IMR-90 (cell line): ENCODE measurements at regions not wholly inside any gene's neighbourhood (a gene's known extent, or its start where the extent isn't known, plus 50 kb on each side); places are given as distances from the start of the nearest gene placed in this dataset.
A peak's percentile ranks its signal among the peaks of the same experiment; 100 is the strongest.

Experiments used
- ATAC-seq: fragments of 200-7000 bp; cut with Tn5 transposase; 2 replicates; pipeline ENCODE4 v1.9.1; 2020; ENCODE audit warnings: low read depth, mild to moderate bottlenecking, moderate library complexity
- BruUV-seq: library from RNA; stranded (reverse); fragments of 400-500 nt; replicated peaks from 2 replicates; lab custom pipeline; 2021; lab: Mats Ljungman, UMichigan
- CTCF ChIA-PET: fragments of 300-600 bp; formaldehyde crosslinking; extraction: SDS; loops from one replicate; lab custom pipeline; 2021; ENCODE audit warnings: antibody characterized with exemption; lab: Yijun Ruan, JAX
- POLR2A ChIA-PET: fragments of 300-600 bp; sonication (Branson Sonifier 250); formaldehyde crosslinking; loops from one replicate; lab custom pipeline; 2022; ENCODE audit warnings: antibody characterized with exemption; ENCODE audit not compliant: unreplicated experiment; lab: Charles Lee
- DNase-seq: peaks from one replicate; pipeline ENCODE4 v3.0.0; 2013
- H2AFZ ChIP-seq: replicated peaks from 2 replicates; pipeline ENCODE3; 2013; ENCODE audit warnings: low read length, mild to moderate bottlenecking; ENCODE audit not compliant: poor library complexity
- H2AK5ac ChIP-seq: 2 replicates; pipeline ENCODE4 v1.6.1; 2013; ENCODE audit warnings: low read depth, low read length, inconsistent platforms
- H2AK9ac ChIP-seq: replicated peaks from 2 replicates; pipeline ENCODE3; 2013; ENCODE audit warnings: mild to moderate bottlenecking, low read depth, low read length, moderate library complexity; ENCODE audit not compliant: poor library complexity
- H2BK120ac ChIP-seq: 2 replicates; pipeline ENCODE4 v1.6.1; 2013; ENCODE audit warnings: low read depth, low read length, inconsistent platforms
- H2BK15ac ChIP-seq: 3 replicates; pipeline ENCODE4 v1.6.1; 2013; ENCODE audit warnings: low read depth, low read length, inconsistent platforms
- H2BK20ac ChIP-seq: 2 replicates; pipeline ENCODE4 v1.6.1; 2013; ENCODE audit warnings: low read depth, mild to moderate bottlenecking, inconsistent platforms, low read length, moderate library complexity
- H2BK5ac ChIP-seq: 2 replicates; pipeline ENCODE4 v1.6.1; 2013; ENCODE audit warnings: mild to moderate bottlenecking, low read depth, low read length, inconsistent platforms; ENCODE audit not compliant: poor library complexity, severe bottlenecking
- H3K14ac ChIP-seq: replicated peaks from 2 replicates; pipeline ENCODE4 v1.6.1; 2013; ENCODE audit warnings: low read depth, low read length, inconsistent platforms
- H3K18ac ChIP-seq: 2 replicates; pipeline ENCODE4 v1.6.1; 2013; ENCODE audit warnings: low read depth, low read length, control low read depth
- H3K23ac ChIP-seq: 2 replicates; pipeline ENCODE4 v1.6.1; 2013; ENCODE audit warnings: low read depth, low read length, inconsistent platforms
- H3K27ac ChIP-seq: 2 replicates; pipeline ENCODE4 v1.5.1; 2013; ENCODE audit warnings: mild to moderate bottlenecking, control low read depth, low read length; ENCODE audit not compliant: insufficient read depth
- H3K27me3 ChIP-seq: 2 replicates; pipeline ENCODE4 v1.6.1; 2013; ENCODE audit warnings: low read length; ENCODE audit not compliant: control insufficient read depth, insufficient read depth
- H3K36me3 ChIP-seq: 2 replicates; pipeline ENCODE4 v1.6.1; 2013; ENCODE audit warnings: low read length, mixed read lengths; ENCODE audit not compliant: control insufficient read depth, insufficient read depth
- H3K4ac ChIP-seq: 2 replicates; pipeline ENCODE4 v1.6.1; 2013; ENCODE audit warnings: low read depth, low read length, inconsistent platforms
- H3K4me1 ChIP-seq: 2 replicates; pipeline ENCODE4 v1.6.1; 2013; ENCODE audit warnings: low read length, mixed read lengths; ENCODE audit not compliant: control insufficient read depth, insufficient read depth
- H3K4me2 ChIP-seq: 2 replicates; pipeline ENCODE4 v1.6.1; 2013; ENCODE audit warnings: low read depth, mild to moderate bottlenecking, control low read depth, low read length, moderate library complexity
- H3K4me3 ChIP-seq: 2 replicates; pipeline ENCODE4 v1.5.1; 2013; ENCODE audit warnings: low read depth, mild to moderate bottlenecking, control low read depth, low read length, moderate library complexity; ENCODE audit not compliant: insufficient read depth
- H3K56ac ChIP-seq: 2 replicates; pipeline ENCODE4 v1.6.1; 2013; ENCODE audit warnings: low read length, inconsistent platforms; ENCODE audit not compliant: insufficient read depth; ENCODE audit errors: extremely low read depth
- H3K79me1 ChIP-seq, 2 experiments: 2 replicates each; pipeline ENCODE4 v1.6.1; 2013; ENCODE audit warnings: low read length in 2 of 2, inconsistent platforms in 1 of 2, low read depth in 1 of 2
- H3K9ac ChIP-seq: 2 replicates; pipeline ENCODE4 v1.6.1; 2013; ENCODE audit warnings: low read depth, low read length, control low read depth
- H3K9me1 ChIP-seq: 2 replicates; pipeline ENCODE4 v1.6.1; 2013; ENCODE audit warnings: low read length, inconsistent platforms; ENCODE audit not compliant: insufficient read depth
- H3K9me3 ChIP-seq: 2 replicates; pipeline ENCODE4 v1.6.1; 2013; ENCODE audit warnings: low read length; ENCODE audit not compliant: control insufficient read depth, insufficient read depth
- H4K20me1 ChIP-seq: 2 replicates; pipeline ENCODE4 v1.6.1; 2013; ENCODE audit warnings: low read length, inconsistent platforms; ENCODE audit not compliant: insufficient read depth
- H4K5ac ChIP-seq: 2 replicates; pipeline ENCODE4 v1.6.1; 2013; ENCODE audit warnings: mild to moderate bottlenecking, low read depth, low read length, control low read depth
- H4K8ac ChIP-seq, 2 experiments: 2 replicates each; pipeline ENCODE4 v1.6.1; 2013; ENCODE audit warnings: low read depth in 2 of 2, low read length in 2 of 2, control low read depth in 1 of 2, inconsistent platforms in 1 of 2
- H4K91ac ChIP-seq: 2 replicates; pipeline ENCODE4 v1.6.1; 2013; ENCODE audit warnings: low read depth, low read length, inconsistent platforms; ENCODE audit not compliant: insufficient read depth
- BHLHE40 ChIP-seq: fragments of 150-350 bp; IDR thresholded peaks from 2 replicates; pipeline ENCODE4 v1.6.1; 2016; ENCODE audit warnings: mild to moderate bottlenecking, low read depth, low read length
- CEBPB ChIP-seq: IDR thresholded peaks from 2 replicates; pipeline ENCODE4 v1.6.1; 2012; ENCODE audit warnings: low read depth, low read length, improper control_type of control experiment
- CHD1 ChIP-seq: IDR thresholded peaks from 2 replicates; pipeline ENCODE4 v1.6.1; 2012; ENCODE audit warnings: low read depth, low read length, improper control_type of control experiment
- FOS ChIP-seq: fragments of 150-350 bp; IDR thresholded peaks from 2 replicates; pipeline ENCODE4 v1.6.1; 2016; ENCODE audit warnings: low read depth, low read length
- MAFK ChIP-seq: IDR thresholded peaks from 2 replicates; pipeline ENCODE4 v1.6.1; 2012; ENCODE audit warnings: low read depth, low read length, improper control_type of control experiment
- MAZ ChIP-seq: IDR thresholded peaks from 2 replicates; pipeline ENCODE4 v1.6.1; 2012; ENCODE audit warnings: low read depth, mild to moderate bottlenecking, low read length, improper control_type of control experiment, moderate library complexity, borderline replicate concordance
- MXI1 ChIP-seq: IDR thresholded peaks from 2 replicates; pipeline ENCODE4 v1.6.1; 2012; ENCODE audit warnings: low read depth, mild to moderate bottlenecking, low read length, moderate library complexity, borderline replicate concordance
- NFE2L2 ChIP-seq: fragments of 150-350 bp; IDR thresholded peaks from 2 replicates; pipeline ENCODE4 v1.6.1; 2016; ENCODE audit warnings: low read depth, mild to moderate bottlenecking, low read length
- POLR2A ChIP-seq: IDR thresholded peaks from 2 replicates; pipeline ENCODE4 v1.6.1; 2012; ENCODE audit warnings: mild to moderate bottlenecking, low read depth, low read length
- RAD21 ChIP-seq: IDR thresholded peaks from 2 replicates; pipeline ENCODE4 v1.6.1; 2012; ENCODE audit warnings: low read length, improper control_type of control experiment
- RCOR1 ChIP-seq: IDR thresholded peaks from 2 replicates; pipeline ENCODE4 v1.6.1; 2012; ENCODE audit warnings: mild to moderate bottlenecking, low read length, improper control_type of control experiment; ENCODE audit not compliant: insufficient replicate concordance
- RFX5 ChIP-seq: IDR thresholded peaks from 2 replicates; pipeline ENCODE4 v1.8.0; 2012; ENCODE audit warnings: low read depth, mild to moderate bottlenecking, low read length, moderate library complexity
- SMC3 ChIP-seq: fragments of 150-350 bp; IDR thresholded peaks from 2 replicates; pipeline ENCODE4 v1.6.1; 2016; ENCODE audit warnings: low read depth, mild to moderate bottlenecking, antibody characterized with exemption, low read length, moderate library complexity
- USF2 ChIP-seq: fragments of 150-350 bp; IDR thresholded peaks from 2 replicates; pipeline ENCODE4 v1.6.1; 2017; ENCODE audit warnings: mild to moderate bottlenecking, antibody characterized with exemption, low read length, low read depth
- WGBS, 2 experiments: methylation state at CpG; one replicate each; pipeline versions ENCODE4 v1.1.5 to v1.1.7; 2013; ENCODE audit warnings: missing lambda C conversion rate in 2 of 2; ENCODE audit not compliant: insufficient read length in 1 of 2; ENCODE audit errors: extremely low coverage in 2 of 2; 5-methylcytosine and 5-hydroxymethylcytosine counted together
- dilution Hi-C: fragments of 300-500 bp; cut with HindIII; formaldehyde crosslinking; loops from one replicate; pipeline ENCODE4 v1.14.3; 2018; ENCODE audit warnings: low sequenced_read_pairs; ENCODE audit not compliant: unreplicated experiment
- in situ Hi-C: fragments of 300-500 bp; cut with MboI; formaldehyde crosslinking; loops from 3 replicates; pipeline ENCODE4 v1.14.3; 2019; ENCODE audit warnings: low sequenced_read_pairs, inconsistent platforms, mixed read lengths
- intact Hi-C: fragments of 100-400 bp; cut with micrococcal nuclease; formaldehyde crosslinking; loops from 2 replicates; pipeline ENCODE4 v1.10.0; 2022
- TF ChIP-seq, protein P1 (sequence below): conservative IDR thresholded peaks from 2 replicates; pipeline ENCODE4 v1.5.1; 2012; ENCODE audit warnings: mild to moderate bottlenecking, low read depth, low read length, improper control_type of control experiment
- TF ChIP-seq, protein P2 (sequence below): fragments of 150-350 bp; IDR thresholded peaks from 2 replicates; pipeline ENCODE4 v1.6.1; 2016; ENCODE audit warnings: low read depth, mild to moderate bottlenecking, low read length, moderate library complexity, borderline replicate concordance

DNA sequence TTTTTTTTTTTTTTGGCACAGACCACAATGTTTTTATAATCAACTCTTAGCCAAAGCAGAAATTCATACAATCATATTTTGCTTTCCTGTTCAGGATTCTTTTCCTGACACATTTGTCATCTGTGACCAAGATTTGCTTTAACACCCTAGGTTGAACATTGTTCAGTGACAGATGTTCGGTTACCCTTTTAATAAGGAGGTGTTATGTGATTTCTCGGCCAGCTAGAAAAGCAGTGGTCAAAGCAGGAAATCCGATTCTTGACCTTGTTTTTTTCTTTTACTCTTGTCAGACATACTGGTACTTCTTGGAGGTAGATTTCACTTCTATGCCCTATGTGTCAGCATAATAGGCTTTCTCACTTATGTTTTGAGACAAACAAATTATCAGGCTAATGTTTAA lies 335.3 kb upstream of the ACTBL2 start:
- Histone ChIP-seq H3K4me1 (peaks cover 6% of the 10 kb centered on the region; the same call in 1 of the 2 replicates), H4K91ac (0 out of 2 replicates have a peak overlapping the region, but pooled peaks have one; percentile 25), H4K20me1 (no peaks in the 10 kb centered on the region), H2BK20ac (peak overlapping the region; percentile 86), H2BK15ac (peak overlapping the region; percentile 8; the same call in 2 of the 3 replicates), H3K9ac (no peak overlapping the region), H3K23ac (no peak overlapping the region), H3K27me3 (no peaks in the 10 kb centered on the region), H3K9me3 (0 out of 2 replicates have a peak, but pooled peaks cover 1% of the 10 kb centered on the region), H3K4me2 (no peak overlapping the region), H3K9me1 (no peaks in the 10 kb centered on the region), H2BK120ac (peak overlapping the region; percentile 69), H2BK5ac (peak overlapping the region; percentile 49), H3K4ac (no peak overlapping the region; the same call in 1 of the 2 replicates), H2AFZ (no peak overlapping the region), H2AK9ac (no peak overlapping the region), H2AK5ac (peak overlapping the region; percentile 48; the same call in 1 of the 2 replicates), H4K5ac (peak overlapping the region; percentile 88; the same call in 1 of the 2 replicates), H3K4me3 (no peak overlapping the region), H3K36me3 (no peaks in the 10 kb centered on the region), H3K27ac (no peak overlapping the region), H3K79me1 (no peaks in the 10 kb centered on the region), H3K18ac (peak overlapping the region; percentile 92; the same call in 1 of the 2 replicates), H3K56ac (no peak overlapping the region), H3K14ac (no peak overlapping the region), H4K8ac (peak overlapping the region; percentile 63 to 68; a peak in 3 of 4 replicates)
- no CpG with 5 or more reads among the region's 3 CpGs for WGBS, 2 experiments
- BruUV-seq: no TSS peak
- CTCF ChIA-PET: interaction anchor here (0.7 kb wide), 1 partner anchor 28 kb away, joined by 4 read pairs; no protein-coding TSS in a partner anchor
- in situ Hi-C loops (no loop called here), intact Hi-C loops (no loop called here), dilution Hi-C loops (no loop called here)
- DNase-seq: no peak
- TF ChIP-seq, protein P1, sequence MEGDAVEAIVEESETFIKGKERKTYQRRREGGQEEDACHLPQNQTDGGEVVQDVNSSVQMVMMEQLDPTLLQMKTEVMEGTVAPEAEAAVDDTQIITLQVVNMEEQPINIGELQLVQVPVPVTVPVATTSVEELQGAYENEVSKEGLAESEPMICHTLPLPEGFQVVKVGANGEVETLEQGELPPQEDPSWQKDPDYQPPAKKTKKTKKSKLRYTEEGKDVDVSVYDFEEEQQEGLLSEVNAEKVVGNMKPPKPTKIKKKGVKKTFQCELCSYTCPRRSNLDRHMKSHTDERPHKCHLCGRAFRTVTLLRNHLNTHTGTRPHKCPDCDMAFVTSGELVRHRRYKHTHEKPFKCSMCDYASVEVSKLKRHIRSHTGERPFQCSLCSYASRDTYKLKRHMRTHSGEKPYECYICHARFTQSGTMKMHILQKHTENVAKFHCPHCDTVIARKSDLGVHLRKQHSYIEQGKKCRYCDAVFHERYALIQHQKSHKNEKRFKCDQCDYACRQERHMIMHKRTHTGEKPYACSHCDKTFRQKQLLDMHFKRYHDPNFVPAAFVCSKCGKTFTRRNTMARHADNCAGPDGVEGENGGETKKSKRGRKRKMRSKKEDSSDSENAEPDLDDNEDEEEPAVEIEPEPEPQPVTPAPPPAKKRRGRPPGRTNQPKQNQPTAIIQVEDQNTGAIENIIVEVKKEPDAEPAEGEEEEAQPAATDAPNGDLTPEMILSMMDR: no peak
- no peak for TF ChIP-seq POLR2A
- no peak for TF ChIP-seq NFE2L2
- no peak for TF ChIP-seq RFX5
- TF ChIP-seq RAD21: no peak
- TF ChIP-seq MXI1: no peak
- no peak for TF ChIP-seq USF2
- TF ChIP-seq MAFK: no peak
- no peak for TF ChIP-seq CHD1
- TF ChIP-seq, protein P2, sequence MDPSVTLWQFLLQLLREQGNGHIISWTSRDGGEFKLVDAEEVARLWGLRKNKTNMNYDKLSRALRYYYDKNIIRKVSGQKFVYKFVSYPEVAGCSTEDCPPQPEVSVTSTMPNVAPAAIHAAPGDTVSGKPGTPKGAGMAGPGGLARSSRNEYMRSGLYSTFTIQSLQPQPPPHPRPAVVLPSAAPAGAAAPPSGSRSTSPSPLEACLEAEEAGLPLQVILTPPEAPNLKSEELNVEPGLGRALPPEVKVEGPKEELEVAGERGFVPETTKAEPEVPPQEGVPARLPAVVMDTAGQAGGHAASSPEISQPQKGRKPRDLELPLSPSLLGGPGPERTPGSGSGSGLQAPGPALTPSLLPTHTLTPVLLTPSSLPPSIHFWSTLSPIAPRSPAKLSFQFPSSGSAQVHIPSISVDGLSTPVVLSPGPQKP: no peak
- no peak for TF ChIP-seq SMC3
- TF ChIP-seq FOS: no peak
- no peak for TF ChIP-seq CEBPB
- no peak for TF ChIP-seq MAZ
- no peak for TF ChIP-seq BHLHE40
- no peak for TF ChIP-seq RCOR1
- ATAC-seq: no peak
- POLR2A ChIA-PET: no interaction called here
